ENCODE measurements at regions not wholly inside any gene's neighbourhood (a gene's known extent, or its start where the extent isn't known, plus 50 kb on each side); places are given as distances from the start of the nearest gene placed in this dataset.

DNA sequence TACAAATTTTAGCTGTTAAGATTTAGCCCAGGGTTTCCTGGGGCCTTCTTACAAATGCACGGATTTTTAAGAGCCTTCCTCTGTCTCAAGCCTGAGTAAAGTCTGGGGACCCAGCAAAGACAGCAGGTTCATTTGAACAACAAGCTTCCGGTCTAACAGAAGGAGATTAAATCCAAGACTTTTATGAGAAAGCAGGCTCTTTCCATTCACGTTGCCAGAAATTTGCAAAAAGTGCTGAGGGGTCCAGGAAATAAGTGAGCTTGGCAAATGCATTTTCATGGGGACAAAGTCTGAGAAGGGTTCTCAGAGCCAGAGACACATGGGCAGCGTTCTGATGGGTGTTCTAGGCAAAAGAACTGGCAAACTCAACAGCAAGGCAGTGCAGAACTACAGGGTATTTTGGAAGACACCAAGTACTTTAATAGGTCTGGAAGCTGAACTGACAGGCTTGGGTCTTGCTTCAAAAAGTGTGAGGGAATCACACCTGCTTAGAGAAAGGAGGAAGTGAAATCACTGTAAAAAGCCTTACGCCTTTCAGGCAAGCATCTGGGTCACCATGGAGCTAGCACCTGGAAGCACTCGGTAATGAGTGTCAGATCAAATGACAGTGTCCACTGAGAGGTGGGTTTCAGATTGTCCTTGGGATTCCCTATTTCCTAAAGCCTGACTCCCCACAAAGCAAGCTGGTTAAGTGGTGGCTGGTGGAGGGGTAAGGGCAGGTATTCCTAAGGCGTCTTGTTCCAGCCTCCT is 115.8 kb upstream of the ARHGEF3 start:
- H3K36me3 ChIP-seq = no peaks in the 10 kb centered on the region
- no peaks in the 10 kb centered on the region for H3K27me3 ChIP-seq
- H3K27ac ChIP-seq = no peak overlapping the region
- H3K4me3 ChIP-seq = no peak overlapping the region
- H3K4me1 ChIP-seq = peaks cover 3 to 7% of the 10 kb centered on the region in 2 donors
- no peak for TF ChIP-seq CTCF (IDR thresholded peaks at IDR 0.05)
- no peak for DNase-seq (ENCODE audit: low spot score in 2 of 2)
- no peaks in the 10 kb centered on the region for H3K9me3 ChIP-seq
- intact Hi-C loops (cut with DNase I) = no loop called here

DNA sequence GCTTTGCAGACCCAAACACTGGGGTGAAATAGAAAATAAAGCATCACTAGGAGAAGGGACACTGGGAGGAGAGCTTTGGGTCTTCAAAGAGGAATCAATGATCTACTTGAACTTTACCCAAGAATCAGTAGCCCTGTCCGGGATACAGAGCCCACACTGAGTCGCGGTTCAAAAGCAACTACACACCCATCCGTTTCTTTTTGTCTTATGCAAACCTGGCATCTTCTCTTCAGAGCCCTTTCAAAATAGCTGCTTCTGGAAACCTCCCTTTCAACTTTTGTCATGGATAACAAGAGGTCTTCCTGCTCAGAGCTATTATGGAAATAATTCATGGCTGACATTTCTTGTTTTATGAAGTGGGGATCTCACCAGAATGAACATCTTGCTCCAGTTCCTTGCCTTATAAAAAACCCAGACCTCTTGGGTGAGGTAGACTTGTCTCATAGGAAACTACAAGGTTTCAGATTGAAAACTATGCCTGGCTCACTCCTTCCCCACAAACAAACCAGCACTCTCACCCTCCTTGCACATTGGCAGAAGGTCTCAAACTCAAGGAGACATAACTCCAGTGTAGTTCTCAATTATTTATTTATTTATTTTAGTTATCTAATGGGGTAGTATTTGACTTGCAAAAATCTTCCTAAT is 115.1 kb upstream of the ARHGEF3 start:
- DNase-seq (ENCODE audit: low spot score in 2 of 2) = no peak
- Histone ChIP-seq H3K36me3 (no peaks in the 10 kb centered on the region), H3K4me1 (peaks cover 0 to 2% of the 10 kb centered on the region in 2 donors), H3K27ac (no peak overlapping the region), H3K9me3 (no peaks in the 10 kb centered on the region), H3K27me3 (no peaks in the 10 kb centered on the region), H3K4me3 (peak overlapping the region in 1 of 2 donors; percentile 21)
- no peak for TF ChIP-seq CTCF (IDR thresholded peaks at IDR 0.05)
- intact Hi-C loops (cut with DNase I) = no loop called here

GRCh38 chr3:56915966-56916586 is 114.3 kb upstream of the ARHGEF3 start:
- no peak for TF ChIP-seq CTCF (IDR thresholded peaks at IDR 0.05)
- peak overlapping the region in 1 of 2 donors; percentile 21 for H3K4me3 ChIP-seq
- DNase-seq (ENCODE audit: low spot score in 2 of 2) = peak in 1 of 2 donors; percentile 72
- H3K4me1 ChIP-seq = peaks cover 0 to 2% of the 10 kb centered on the region in 2 donors
- intact Hi-C loops (cut with DNase I) = no loop called here
- H3K36me3 ChIP-seq = no peaks in the 10 kb centered on the region
- no peak overlapping the region for H3K27ac ChIP-seq
- H3K9me3 ChIP-seq = no peaks in the 10 kb centered on the region
- no peaks in the 10 kb centered on the region for H3K27me3 ChIP-seq

DNA sequence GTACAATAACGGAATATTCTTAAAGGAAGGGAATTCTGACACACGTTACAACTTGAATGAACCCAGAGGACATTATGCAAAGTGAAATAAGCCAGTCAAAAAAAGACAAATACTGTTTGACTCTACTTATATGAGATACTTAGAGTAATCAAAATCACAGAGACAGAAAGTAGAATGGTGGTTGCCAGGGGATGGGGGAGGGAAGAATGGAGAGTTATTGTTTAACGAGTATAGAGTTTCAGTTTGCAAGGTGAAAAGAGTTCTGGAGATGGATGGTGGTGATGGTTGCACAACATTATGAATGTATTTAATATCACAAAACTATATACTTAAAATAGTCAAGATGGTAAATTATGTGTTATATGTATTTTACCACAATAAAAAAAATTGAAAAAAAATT is 112.9 kb upstream of the ARHGEF3 start:
- DNase-seq (ENCODE audit: low spot score in 2 of 2) = no peak
- peaks cover 0 to 2% of the 10 kb centered on the region in 2 donors for H3K4me1 ChIP-seq
- intact Hi-C loops (cut with DNase I) = no loop called here
- H3K36me3 ChIP-seq = no peaks in the 10 kb centered on the region
- no peaks in the 10 kb centered on the region for H3K9me3 ChIP-seq
- H3K4me3 ChIP-seq = no peak overlapping the region
- H3K27ac ChIP-seq = no peak overlapping the region
- no peak for TF ChIP-seq CTCF (IDR thresholded peaks at IDR 0.05)
- H3K27me3 ChIP-seq = no peaks in the 10 kb centered on the region

- no peaks in the 10 kb centered on the region for H3K4me1 ChIP-seq
- no peak for DNase-seq (ENCODE audit: low spot score in 2 of 2)
- no peaks in the 10 kb centered on the region for H3K9me3 ChIP-seq
- no peak for TF ChIP-seq CTCF (IDR thresholded peaks at IDR 0.05)
- intact Hi-C loops (cut with DNase I) = no loop called here
- no peaks in the 10 kb centered on the region for H3K36me3 ChIP-seq
- H3K27ac ChIP-seq = no peak overlapping the region
- H3K27me3 ChIP-seq = no peaks in the 10 kb centered on the region
- no peak overlapping the region for H3K4me3 ChIP-seq
Observed at GRCh38 chr3:56911363-56911762, 109.6 kb upstream of the ARHGEF3 start.
